Natural killer cell treated with Interleukin-12 subunit alpha and Interleukin-12 subunit beta and Interleukin-15 and Interleukin-18, amount 100 ng/mL, for 72 hours (primary cell): ENCODE measurements at regions not wholly inside any gene's neighbourhood (a gene's known extent, or its start where the extent isn't known, plus 50 kb on each side); places are given as distances from the start of the nearest gene placed in this dataset.

Experiments used
- ATAC-seq, 2 donors: fragments of 150-1000 bp; cut with Tn5 transposase in 1 of 2; sonication (Bioruptor Pico), chemical (Tn5 transposase) in 1 of 2; 2 replicates each; pipeline ENCODE4 v1.10.0; 2021
- DNase-seq: peaks from one replicate; pipeline ENCODE4 v3.0.0; 2022; ENCODE audit warnings: low spot score
- H3K27ac Mint-ChIP-seq, 2 donors: 1 replicate in 1 of 2; 2 replicates in 1 of 2; pipeline ENCODE4 v1.8.0; 2022; ENCODE audit warnings: mixed read lengths in 2 of 2, mild to moderate bottlenecking in 1 of 2, moderate library complexity in 1 of 2
- H3K27me3 Mint-ChIP-seq, 2 donors: 1 replicate in 1 of 2; 2 replicates in 1 of 2; pipeline ENCODE4 v1.8.0; 2022; ENCODE audit warnings: mixed read lengths in 2 of 2
- H3K36me3 Mint-ChIP-seq: one replicate; pipeline ENCODE4 v1.8.0; 2022; ENCODE audit warnings: mixed read lengths
- H3K4me1 Mint-ChIP-seq, 2 donors: 1 replicate in 1 of 2; 2 replicates in 1 of 2; pipeline ENCODE4 v1.8.0; 2022; ENCODE audit warnings: low read depth in 2 of 2, mixed read lengths in 2 of 2, mild to moderate bottlenecking in 1 of 2
- H3K4me3 Mint-ChIP-seq: one replicate; pipeline ENCODE4 v1.8.0; 2022; ENCODE audit warnings: mixed read lengths
- H3K9me3 Mint-ChIP-seq: 2 replicates; pipeline ENCODE4 v1.8.0; 2022; ENCODE audit warnings: mixed read lengths

- no peak overlapping the region for H3K4me3 Mint-ChIP-seq
- no peaks in the 10 kb centered on the region for H3K9me3 Mint-ChIP-seq
- ATAC-seq (peak; percentile 24 to 48), DNase-seq (no peak)
- no peaks in the 10 kb centered on the region for H3K4me1 Mint-ChIP-seq
- H3K27me3 Mint-ChIP-seq, result no peaks in the 10 kb centered on the region
- no peak overlapping the region for H3K27ac Mint-ChIP-seq
- H3K36me3 Mint-ChIP-seq, result no peaks in the 10 kb centered on the region
Observed at GRCh38 chr4:123114084-123114914, 191.9 kb upstream of the NUDT6 start.

GRCh38 chr4:123114915-123115756 is 192.7 kb upstream of the NUDT6 start:
- no peaks in the 10 kb centered on the region for H3K36me3 Mint-ChIP-seq
- no peak overlapping the region for H3K27ac Mint-ChIP-seq
- no peaks in the 10 kb centered on the region for H3K9me3 Mint-ChIP-seq
- DNase-seq (no peak), ATAC-seq (peak in 1 of 2 donors; percentile 6)
- H3K4me1 Mint-ChIP-seq, result no peaks in the 10 kb centered on the region
- no peaks in the 10 kb centered on the region for H3K27me3 Mint-ChIP-seq
- no peak overlapping the region for H3K4me3 Mint-ChIP-seq

GRCh38 chr4:123116412-123116811 is 194.0 kb upstream of the NUDT6 start:
- Mint-ChIP-seq H3K4me1 (no peaks in the 10 kb centered on the region), H3K9me3 (no peaks in the 10 kb centered on the region), H3K4me3 (no peak overlapping the region), H3K27ac (no peak overlapping the region), H3K27me3 (no peaks in the 10 kb centered on the region), H3K36me3 (no peaks in the 10 kb centered on the region)
- ATAC-seq (no peak), DNase-seq (no peak)

GRCh38 chr4:123120473-123120872 is 198.1 kb upstream of the NUDT6 start:
- Mint-ChIP-seq H3K27ac (no peak overlapping the region), H3K9me3 (no peaks in the 10 kb centered on the region), H3K4me1 (no peaks in the 10 kb centered on the region), H3K36me3 (no peaks in the 10 kb centered on the region), H3K27me3 (no peaks in the 10 kb centered on the region), H3K4me3 (no peak overlapping the region)
- no peak for DNase-seq
- ATAC-seq, result no peak

GRCh38 chr4:123121241-123121907 is 199.0 kb upstream of the NUDT6 start:
- DNase-seq (no peak), ATAC-seq (no peak)
- H3K4me3 Mint-ChIP-seq, result no peak overlapping the region
- no peaks in the 10 kb centered on the region for H3K27me3 Mint-ChIP-seq
- no peak overlapping the region for H3K27ac Mint-ChIP-seq
- H3K36me3 Mint-ChIP-seq, result no peaks in the 10 kb centered on the region
- H3K4me1 Mint-ChIP-seq, result no peaks in the 10 kb centered on the region
- no peaks in the 10 kb centered on the region for H3K9me3 Mint-ChIP-seq

- no peak for ATAC-seq
- Mint-ChIP-seq H3K27me3 (no peaks in the 10 kb centered on the region), H3K27ac (no peak overlapping the region), H3K4me1 (no peaks in the 10 kb centered on the region), H3K9me3 (no peaks in the 10 kb centered on the region), H3K4me3 (no peak overlapping the region), H3K36me3 (no peaks in the 10 kb centered on the region)
- DNase-seq, result no peak
Observed at GRCh38 chr4:123125477-123125876, 203.1 kb upstream of the NUDT6 start.

- Mint-ChIP-seq H3K4me3 (no peak overlapping the region), H3K27me3 (no peaks in the 10 kb centered on the region), H3K9me3 (no peaks in the 10 kb centered on the region), H3K4me1 (no peaks in the 10 kb centered on the region), H3K27ac (no peak overlapping the region), H3K36me3 (no peaks in the 10 kb centered on the region)
- ATAC-seq (no peak), DNase-seq (no peak)
Observed at GRCh38 chr4:123127218-123127617, 204.8 kb upstream of the NUDT6 start.

- no peaks in the 10 kb centered on the region for H3K36me3 Mint-ChIP-seq
- H3K4me1 Mint-ChIP-seq, result no peaks in the 10 kb centered on the region
- no peaks in the 10 kb centered on the region for H3K9me3 Mint-ChIP-seq
- no peak for ATAC-seq
- H3K4me3 Mint-ChIP-seq, result no peak overlapping the region
- no peak for DNase-seq
- no peaks in the 10 kb centered on the region for H3K27me3 Mint-ChIP-seq
- H3K27ac Mint-ChIP-seq, result no peak overlapping the region
Observed at GRCh38 chr4:123127875-123128274, 205.5 kb upstream of the NUDT6 start.

- no peak overlapping the region for H3K4me3 Mint-ChIP-seq
- DNase-seq (no peak), ATAC-seq (no peak)
- no peaks in the 10 kb centered on the region for H3K4me1 Mint-ChIP-seq
- H3K27ac Mint-ChIP-seq, result no peak overlapping the region
- no peaks in the 10 kb centered on the region for H3K27me3 Mint-ChIP-seq
- H3K9me3 Mint-ChIP-seq, result no peaks in the 10 kb centered on the region
- no peaks in the 10 kb centered on the region for H3K36me3 Mint-ChIP-seq
Observed at GRCh38 chr4:123133397-123134050, 211.1 kb upstream of the NUDT6 start.

- Mint-ChIP-seq H3K4me1 (no peaks in the 10 kb centered on the region), H3K27ac (no peak overlapping the region), H3K27me3 (no peaks in the 10 kb centered on the region), H3K36me3 (peaks cover 6% of the 10 kb centered on the region), H3K9me3 (no peaks in the 10 kb centered on the region), H3K4me3 (no peak overlapping the region)
- ATAC-seq, result no peak
- no peak for DNase-seq
Observed at GRCh38 chr4:123144616-123145015, 222.2 kb upstream of the NUDT6 start.

GRCh38 chr4:123158576-123158975 is 236.2 kb upstream of the NUDT6 start:
- no peak for ATAC-seq
- Mint-ChIP-seq H3K36me3 (no peaks in the 10 kb centered on the region), H3K4me1 (no peaks in the 10 kb centered on the region), H3K27me3 (no peaks in the 10 kb centered on the region), H3K9me3 (no peaks in the 10 kb centered on the region), H3K27ac (no peak overlapping the region), H3K4me3 (no peak overlapping the region)
- no peak for DNase-seq

GRCh38 chr4:123159479-123159878 is 237.1 kb upstream of the NUDT6 start:
- no peak overlapping the region for H3K4me3 Mint-ChIP-seq
- H3K9me3 Mint-ChIP-seq, result no peaks in the 10 kb centered on the region
- no peaks in the 10 kb centered on the region for H3K27me3 Mint-ChIP-seq
- no peaks in the 10 kb centered on the region for H3K36me3 Mint-ChIP-seq
- DNase-seq (no peak), ATAC-seq (no peak)
- no peaks in the 10 kb centered on the region for H3K4me1 Mint-ChIP-seq
- no peak overlapping the region for H3K27ac Mint-ChIP-seq

- no peaks in the 10 kb centered on the region for H3K4me1 Mint-ChIP-seq
- ATAC-seq (no peak), DNase-seq (no peak)
- H3K4me3 Mint-ChIP-seq, result no peak overlapping the region
- no peaks in the 10 kb centered on the region for H3K9me3 Mint-ChIP-seq
- no peaks in the 10 kb centered on the region for H3K27me3 Mint-ChIP-seq
- no peaks in the 10 kb centered on the region for H3K36me3 Mint-ChIP-seq
- H3K27ac Mint-ChIP-seq, result no peak overlapping the region
Observed at GRCh38 chr4:123162859-123163258, 233.7 kb upstream of the SPRY1 start.
